Upper lobe of left lung (tissue), 6 donors: ENCODE measurements at regions not wholly inside any gene's neighbourhood (a gene's known extent, or its start where the extent isn't known, plus 50 kb on each side); places are given as distances from the start of the nearest gene placed in this dataset.

ENCODE experiments used
- ATAC-seq, 2 donors: fragments of 200-7000 bp; cut with Tn5 transposase; one replicate each; pipeline ENCODE4 v1.9.1; 2022; ENCODE audit warnings: mild to moderate bottlenecking in 2 of 2, moderate library complexity in 2 of 2; ENCODE audit not compliant: low FRiP score in 2 of 2
- DNase-seq, 2 donors: peaks; one replicate each; pipeline ENCODE4 v3.0.0-alpha.2; 2019 to 2020
- H3K27ac ChIP-seq, 4 donors: fragments of 200-600 bp; sonication (generic); one replicate each; pipeline ENCODE4 v1.5.1; 2016 to 2019
- H3K27me3 ChIP-seq, 4 donors: fragments of 200-600 bp; sonication (generic); one replicate each; pipeline ENCODE4 v1.5.1; 2017 to 2019
- H3K36me3 ChIP-seq, 4 donors: fragments of 200-600 bp; sonication (generic); one replicate each; pipeline ENCODE4 v1.5.1; 2016 to 2019
- H3K4me1 ChIP-seq, 4 donors: fragments of 200-600 bp; sonication (generic); one replicate each; pipeline ENCODE4 v1.5.1; 2018 to 2019
- H3K4me3 ChIP-seq, 4 donors: fragments of 200-600 bp; sonication (generic); one replicate each; pipeline ENCODE4 v1.5.1; 2017 to 2019; ENCODE audit warnings: mild to moderate bottlenecking in 2 of 4, moderate library complexity in 1 of 4
- H3K9me3 ChIP-seq, 4 donors: fragments of 200-600 bp; sonication (generic); one replicate each; pipeline ENCODE4 v1.5.1; 2018 to 2019
- CTCF ChIP-seq, 6 experiments: fragments of 450-650 bp in 4 of 6; fragments of 200-600 bp in 2 of 6; sonication (generic) in 2 of 6; IDR thresholded peaks; one replicate each; pipeline ENCODE4 v1.5.1; 2016 to 2019; ENCODE audit warnings: antibody characterized with exemption in 6 of 6
- EP300 ChIP-seq, 4 donors: sonication (generic); formaldehyde crosslinking; IDR thresholded peaks; one replicate each; pipeline ENCODE4 v1.5.1; 2017; ENCODE audit warnings: antibody characterized with exemption in 4 of 4, control low read depth in 2 of 4
- POLR2A ChIP-seq, 4 donors: fragments of 450-650 bp; IDR thresholded peaks; one replicate each; pipeline ENCODE4 v1.5.1; 2016 to 2017; ENCODE audit warnings: antibody characterized with exemption in 4 of 4, mild to moderate bottlenecking in 2 of 4
- POLR2AphosphoS5 ChIP-seq, 2 donors: sonication (generic); formaldehyde crosslinking; IDR thresholded peaks; one replicate each; pipeline ENCODE4 v1.5.1; 2017; ENCODE audit warnings: antibody characterized with exemption in 2 of 2
- WGBS, 2 donors: methylation state at CpG; one replicate each; pipeline ENCODE4 v1.1.5; 2017 to 2018; 5-methylcytosine and 5-hydroxymethylcytosine counted together
- donor health status: DM: no; HTN: no; CAD: no; lungs with moderate emphysema.
- donor health status: DM: no; HTN: yes; CAD: no; lungs with severe emphysema.

- H3K27ac ChIP-seq, result no peak overlapping the region
- DNase-seq (no peak), ATAC-seq (no peak)
- no peak overlapping the region for H3K4me3 ChIP-seq
- H3K4me1 ChIP-seq, result no peaks in the 10 kb centered on the region
- TF ChIP-seq EP300 (IDR thresholded peaks at IDR 0.05) (no peak), POLR2AphosphoS5 (IDR thresholded peaks at IDR 0.05) (no peak), CTCF (IDR thresholded peaks at IDR 0.05) (no peak), POLR2A (IDR thresholded peaks at IDR 0.05) (no peak)
- no peaks in the 10 kb centered on the region for H3K36me3 ChIP-seq
- no peaks in the 10 kb centered on the region for H3K9me3 ChIP-seq
- H3K27me3 ChIP-seq, result no peaks in the 10 kb centered on the region
Observed at GRCh38 chr1:34538481-34538880, 216.4 kb upstream of the GJB5 start.

DNA sequence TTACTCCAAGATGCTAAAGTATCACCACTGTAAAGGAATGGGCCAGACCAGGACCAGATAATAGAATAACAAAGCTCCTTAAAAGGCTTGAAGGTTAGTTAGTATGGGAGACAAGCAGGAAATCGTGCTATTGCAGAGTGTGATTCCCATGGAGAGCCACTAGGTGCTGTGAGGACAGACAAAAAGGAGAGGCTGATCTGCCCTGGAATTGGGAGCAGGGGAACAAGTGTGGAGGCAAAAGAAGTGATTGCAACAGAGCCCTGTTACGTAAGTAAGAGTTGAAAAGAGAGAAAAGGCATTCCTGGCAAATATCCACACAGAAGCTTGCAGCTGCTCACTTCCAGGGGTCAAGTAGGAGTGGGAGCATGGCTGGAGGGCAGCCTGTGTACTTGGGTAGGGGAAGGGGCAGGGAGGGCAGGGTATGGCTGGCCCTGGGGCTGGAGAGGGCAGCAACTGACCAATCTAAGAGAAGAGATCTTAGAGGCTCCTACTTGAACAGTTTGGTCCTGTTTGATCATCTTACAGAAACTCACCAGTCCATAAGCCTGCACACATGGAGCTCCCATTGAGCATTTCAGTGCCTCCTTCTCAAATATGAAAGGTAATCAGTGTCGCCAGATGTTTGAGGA is 207.7 kb upstream of the GJB5 start:
- no peak for TF ChIP-seq POLR2AphosphoS5 (IDR thresholded peaks at IDR 0.05)
- TF ChIP-seq CTCF (IDR thresholded peaks at IDR 0.05), result peak in 4 of 6 experiments; percentile 21 to 45 (median 39)
- no peak for TF ChIP-seq EP300 (IDR thresholded peaks at IDR 0.05)
- peak in 1 of 2 donors; percentile 71 for ATAC-seq

GRCh38 chr1:34549199-34549598 is 205.6 kb upstream of the GJB5 start:
- no peaks in the 10 kb centered on the region for H3K36me3 ChIP-seq
- no peaks in the 10 kb centered on the region for H3K4me1 ChIP-seq
- no peaks in the 10 kb centered on the region for H3K27me3 ChIP-seq
- H3K4me3 ChIP-seq, result no peak overlapping the region
- WGBS, 2 donors, result 0 to 36% methylated on average over 2 to 5 of the region's 5 CpGs
- H3K27ac ChIP-seq, result no peak overlapping the region
- TF ChIP-seq POLR2AphosphoS5 (IDR thresholded peaks at IDR 0.05) (no peak), POLR2A (IDR thresholded peaks at IDR 0.05) (no peak)
- ATAC-seq (peak in 1 of 2 donors; percentile 48), DNase-seq (no peak)
- H3K9me3 ChIP-seq, result no peaks in the 10 kb centered on the region

More for the DNA sequence above, 207.7 kb upstream of the GJB5 start:
- Histone ChIP-seq H3K4me1 (no peaks in the 10 kb centered on the region), H3K36me3 (no peaks in the 10 kb centered on the region), H3K27me3 (no peaks in the 10 kb centered on the region), H3K4me3 (no peak overlapping the region), H3K27ac (no peak overlapping the region), H3K9me3 (no peaks in the 10 kb centered on the region)
- DNase-seq, result peak in 1 of 2 donors; percentile 42
- WGBS, 2 donors, result 40 to 48% methylated on average over 3 of the region's 3 CpGs

DNA sequence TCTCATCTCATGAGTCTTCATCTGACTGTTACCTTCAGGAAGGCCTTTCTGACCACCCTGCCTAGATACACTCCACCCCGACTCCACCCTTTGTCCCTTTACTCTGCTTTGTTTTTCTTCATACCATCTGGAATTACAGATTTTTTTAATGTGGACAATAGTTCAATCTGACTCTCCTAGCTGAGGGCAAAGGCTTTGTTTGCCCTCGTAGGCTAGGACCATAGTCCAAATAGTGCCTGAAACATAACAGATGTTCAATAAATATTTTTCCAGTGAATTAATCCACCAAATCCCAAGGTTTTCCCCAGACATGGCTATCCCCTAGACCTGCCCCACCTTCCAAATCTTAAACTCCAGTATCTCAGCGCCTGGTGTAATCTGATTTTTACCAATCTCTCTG is 176.5 kb upstream of the GJB5 start:
- Histone ChIP-seq H3K4me3 (no peak overlapping the region), H3K36me3 (no peaks in the 10 kb centered on the region), H3K27me3 (no peaks in the 10 kb centered on the region), H3K27ac (no peak overlapping the region), H3K4me1 (no peaks in the 10 kb centered on the region), H3K9me3 (no peaks in the 10 kb centered on the region)
- ATAC-seq (no peak), DNase-seq (no peak)
- TF ChIP-seq EP300 (IDR thresholded peaks at IDR 0.05), result no peak
- TF ChIP-seq POLR2AphosphoS5 (IDR thresholded peaks at IDR 0.05), result no peak
- TF ChIP-seq CTCF (IDR thresholded peaks at IDR 0.05), result no peak
- no peak for TF ChIP-seq POLR2A (IDR thresholded peaks at IDR 0.05)
- 71 to 87% methylated on average over 3 of the region's 3 CpGs for WGBS, 2 donors

- H3K27me3 ChIP-seq, result no peaks in the 10 kb centered on the region
- H3K4me1 ChIP-seq, result no peaks in the 10 kb centered on the region
- WGBS, 2 donors, result 67 to 82% methylated on average over 2 of the region's 2 CpGs
- ATAC-seq, result no peak
- TF ChIP-seq CTCF (IDR thresholded peaks at IDR 0.05) (no peak), POLR2AphosphoS5 (IDR thresholded peaks at IDR 0.05) (no peak), POLR2A (IDR thresholded peaks at IDR 0.05) (no peak), EP300 (IDR thresholded peaks at IDR 0.05) (no peak)
- H3K36me3 ChIP-seq, result no peaks in the 10 kb centered on the region
- no peak for DNase-seq
- no peaks in the 10 kb centered on the region for H3K9me3 ChIP-seq
- H3K4me3 ChIP-seq, result no peak overlapping the region
- no peak overlapping the region for H3K27ac ChIP-seq
Observed at GRCh38 chr1:34582356-34582755, 172.5 kb upstream of the GJB5 start.
